H9 (cell line): ENCODE measurements at regions not wholly inside any gene's neighbourhood (a gene's known extent, or its start where the extent isn't known, plus 50 kb on each side); places are given as distances from the start of the nearest gene placed in this dataset.

Experiments used
- DNase-seq: peaks from one replicate; pipeline ENCODE4 v3.0.0-alpha.2; 2017
- H2AFZ ChIP-seq: one replicate; pipeline ENCODE4 v1.6.1; 2013; ENCODE audit warnings: mild to moderate bottlenecking, low read length, control low read depth, moderate library complexity
- H2AK5ac ChIP-seq: 2 replicates; pipeline ENCODE4 v1.6.1; 2013; ENCODE audit warnings: low read length, control low read depth, mixed read lengths; ENCODE audit not compliant: insufficient read length
- H2BK120ac ChIP-seq: one replicate; pipeline ENCODE4 v1.6.1; 2013; ENCODE audit warnings: low read depth, mild to moderate bottlenecking, low read length, control low read depth, inconsistent platforms; ENCODE audit not compliant: poor library complexity, severe bottlenecking
- H2BK12ac ChIP-seq: 2 replicates; pipeline ENCODE4 v1.6.1; 2013; ENCODE audit warnings: low read length, control low read depth, mixed read lengths, low read depth; ENCODE audit not compliant: insufficient read length
- H2BK15ac ChIP-seq: 2 replicates; pipeline ENCODE4 v1.6.1; 2013; ENCODE audit warnings: low read depth, low read length, control low read depth
- H2BK20ac ChIP-seq: one replicate; pipeline ENCODE4 v1.6.1; 2013; ENCODE audit warnings: low read depth, mild to moderate bottlenecking, low read length, control low read depth, inconsistent platforms; ENCODE audit not compliant: poor library complexity, severe bottlenecking
- H2BK5ac ChIP-seq: 2 replicates; pipeline ENCODE4 v1.6.1; 2013; ENCODE audit warnings: low read length, control low read depth, mixed read lengths; ENCODE audit not compliant: insufficient read length
- H3K14ac ChIP-seq: 2 replicates; pipeline ENCODE4 v1.6.1; 2013; ENCODE audit warnings: low read length, control low read depth; ENCODE audit not compliant: insufficient read depth
- H3K18ac ChIP-seq: 2 replicates; pipeline ENCODE4 v1.6.1; 2013; ENCODE audit warnings: low read depth, mild to moderate bottlenecking, mixed read lengths, low read length, control low read depth; ENCODE audit not compliant: insufficient read length
- H3K23ac ChIP-seq: 2 replicates; pipeline ENCODE4 v1.6.1; 2013; ENCODE audit warnings: low read length, control low read depth, mixed read lengths, low read depth; ENCODE audit not compliant: insufficient read length
- H3K23me2 ChIP-seq: 2 replicates; pipeline ENCODE4 v1.6.1; 2013; ENCODE audit warnings: low read depth, mild to moderate bottlenecking, mixed read lengths, low read length, control low read depth; ENCODE audit not compliant: insufficient read length, poor library complexity, severe bottlenecking
- H3K27ac ChIP-seq: 2 replicates; pipeline ENCODE4 v1.5.1; 2013; ENCODE audit warnings: low read length, control low read depth, mixed read lengths, low read depth; ENCODE audit not compliant: insufficient read length
- H3K27me3 ChIP-seq: 2 replicates; pipeline ENCODE4 v1.6.1; 2013; ENCODE audit warnings: low read length, control low read depth, inconsistent platforms; ENCODE audit not compliant: insufficient read depth
- H3K4ac ChIP-seq: 2 replicates; pipeline ENCODE4 v1.6.1; 2013; ENCODE audit warnings: low read depth, mild to moderate bottlenecking, control low read depth, inconsistent platforms, low read length, moderate library complexity
- H3K4me1 ChIP-seq: 2 replicates; pipeline ENCODE4 v1.6.1; 2013; ENCODE audit warnings: low read length, control low read depth, inconsistent platforms; ENCODE audit not compliant: insufficient read depth
- H3K4me2 ChIP-seq: 2 replicates; pipeline ENCODE4 v1.6.1; 2013; ENCODE audit warnings: low read length, control low read depth, mixed read lengths; ENCODE audit not compliant: insufficient read length, insufficient read depth
- H3K56ac ChIP-seq: 2 replicates; pipeline ENCODE4 v1.6.1; 2013; ENCODE audit warnings: low read depth, mild to moderate bottlenecking, mixed read lengths, low read length, control low read depth; ENCODE audit not compliant: insufficient read length
- H3K79me1 ChIP-seq: 2 replicates; pipeline ENCODE4 v1.6.1; 2013; ENCODE audit warnings: low read depth, mild to moderate bottlenecking, moderate library complexity, low read length, control low read depth, inconsistent platforms; ENCODE audit not compliant: insufficient read depth, poor library complexity, severe bottlenecking
- H3K79me2 ChIP-seq: 2 replicates; pipeline ENCODE4 v1.6.1; 2013; ENCODE audit warnings: low read length, control low read depth, inconsistent platforms; ENCODE audit not compliant: insufficient read depth
- H3K9ac ChIP-seq: 2 replicates; pipeline ENCODE4 v1.6.1; 2013; ENCODE audit warnings: low read length, control low read depth, mixed read lengths; ENCODE audit not compliant: insufficient read length; ENCODE audit errors: extremely low read depth
- H3K9me3 ChIP-seq: one replicate; pipeline ENCODE4 v1.6.1; 2013; ENCODE audit warnings: low read depth, low read length, inconsistent platforms; ENCODE audit not compliant: control insufficient read depth
- H3T11ph ChIP-seq: one replicate; pipeline ENCODE4 v1.6.1; 2013; ENCODE audit warnings: mild to moderate bottlenecking, low read length, control low read depth, inconsistent platforms
- H4K20me1 ChIP-seq: one replicate; pipeline ENCODE4 v1.6.1; 2013; ENCODE audit not compliant: control insufficient read depth, insufficient read length, insufficient read depth
- H4K5ac ChIP-seq: 2 replicates; pipeline ENCODE4 v1.6.1; 2013; ENCODE audit warnings: low read depth, mild to moderate bottlenecking, mixed read lengths, low read length, control low read depth; ENCODE audit not compliant: insufficient read length
- H4K8ac ChIP-seq: replicated peaks from 2 replicates; pipeline ENCODE4 v1.6.1; 2013; ENCODE audit warnings: low read length, control low read depth, mixed read lengths, low read depth; ENCODE audit not compliant: insufficient read length
- H4K91ac ChIP-seq: 2 replicates; pipeline ENCODE4 v1.6.1; 2013; ENCODE audit warnings: low read depth, mild to moderate bottlenecking, moderate library complexity, mixed read lengths, low read length, control low read depth; ENCODE audit not compliant: insufficient read length
- H3K27ac Mint-ChIP-seq, 3 experiments: 2 replicates in 2 of 3; 3 replicates in 1 of 3; pipeline ENCODE4 v1.8.0; 2020 to 2021; ENCODE audit warnings: mixed read lengths in 3 of 3, mild to moderate bottlenecking in 1 of 3, moderate library complexity in 1 of 3
- H3K27me3 Mint-ChIP-seq: 2 replicates; pipeline ENCODE4 v1.8.0; 2021; ENCODE audit warnings: low read depth, mild to moderate bottlenecking, moderate library complexity, mixed read lengths
- H3K36me3 Mint-ChIP-seq, 3 experiments: 2 replicates in 2 of 3; 3 replicates in 1 of 3; pipeline ENCODE4 v1.8.0; 2020 to 2021; ENCODE audit warnings: low read depth in 3 of 3, mixed read lengths in 3 of 3; ENCODE audit not compliant: insufficient read depth in 1 of 3
- H3K4me1 Mint-ChIP-seq, 2 experiments: 2 replicates each; pipeline ENCODE4 v1.8.0; 2020; ENCODE audit warnings: mixed read lengths in 2 of 2
- H3K4me3 Mint-ChIP-seq, 2 experiments: 2 replicates in 1 of 2; 3 replicates in 1 of 2; pipeline ENCODE4 v1.8.0; 2020 to 2021; ENCODE audit warnings: mild to moderate bottlenecking in 2 of 2, mixed read lengths in 2 of 2, moderate library complexity in 1 of 2
- H3K9me3 Mint-ChIP-seq, 2 experiments: 2 replicates in 1 of 2; 3 replicates in 1 of 2; pipeline ENCODE4 v1.8.0; 2020; ENCODE audit warnings: mild to moderate bottlenecking in 2 of 2, mixed read lengths in 2 of 2, moderate library complexity in 1 of 2
- CTCF ChIP-seq: fragments of 200-600 bp; sonication (generic); conservative IDR thresholded peaks from 3 replicates; pipeline ENCODE4 v1.8.0; 2021; ENCODE audit warnings: antibody characterized with exemption, mild to moderate bottlenecking
- WGBS: extraction: QIAGEN DNeasy Blood & Tissue Kit; methylation state at CpG from one replicate; pipeline ENCODE4 v1.1.7; 2013; ENCODE audit warnings: missing lambda C conversion rate, low lambda C conversion rate, mixed read lengths; ENCODE audit not compliant: insufficient read length; ENCODE audit errors: extremely low coverage; 5-methylcytosine and 5-hydroxymethylcytosine counted together

DNA sequence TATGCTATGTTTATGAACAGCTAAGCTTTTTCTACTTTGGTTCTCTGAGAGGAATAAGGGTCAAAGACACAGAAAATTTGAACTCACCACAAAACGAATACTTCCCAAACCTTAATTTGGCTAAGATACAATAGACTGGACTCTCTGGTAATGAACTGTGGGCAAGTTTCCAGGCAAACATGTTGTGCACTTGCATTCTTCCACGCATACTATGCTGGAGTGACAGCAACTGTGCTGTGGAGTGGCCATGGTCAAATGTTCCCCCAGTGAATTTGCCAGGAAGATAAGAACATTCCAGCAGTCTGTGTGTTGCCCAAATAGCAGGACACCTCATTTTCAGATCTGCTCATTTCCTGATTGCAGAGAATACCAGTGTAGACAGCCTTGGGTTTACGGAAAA is 275.3 kb upstream of the IL12B start:
- H2AK5ac ChIP-seq, result no peak overlapping the region
- no peak overlapping the region for H4K5ac ChIP-seq
- peaks cover 11 to 15% (median 12%) of the 10 kb centered on the region in 3 experiments for H3K36me3 Mint-ChIP-seq
- H3K27me3 Mint-ChIP-seq, result no peaks in the 10 kb centered on the region
- H2BK120ac ChIP-seq, result no peak overlapping the region
- H2BK12ac ChIP-seq, result no peak overlapping the region
- no peak for TF ChIP-seq CTCF
- no peak overlapping the region for H2AFZ ChIP-seq
- no peak overlapping the region for H3K4me2 ChIP-seq
- no peak overlapping the region for H4K8ac ChIP-seq
- H3K27ac Mint-ChIP-seq, result no peak overlapping the region
- DNase-seq, result no peak
- no peak overlapping the region for H2BK15ac ChIP-seq
- no peak overlapping the region for H3K18ac ChIP-seq
- no peak overlapping the region for H2BK20ac ChIP-seq
- H3K79me1 ChIP-seq, result no peaks in the 10 kb centered on the region
- H3K4me3 Mint-ChIP-seq, result no peak overlapping the region
- H3K14ac ChIP-seq, result no peak overlapping the region
- H4K91ac ChIP-seq, result no peak overlapping the region
- WGBS, result no CpG with 5 or more reads among the region's 3 CpGs
- H3K23me2 ChIP-seq, result no peaks in the 10 kb centered on the region
- no peak overlapping the region for H3K9ac ChIP-seq
- peaks cover 20 to 23% of the 10 kb centered on the region in 2 experiments for H3K9me3 Mint-ChIP-seq
- no peak overlapping the region for H3K27ac ChIP-seq
- peaks cover 15% of the 10 kb centered on the region for H3K9me3 ChIP-seq
- no peaks in the 10 kb centered on the region for H3K27me3 ChIP-seq
- no peak overlapping the region for H3K4ac ChIP-seq
- H3K4me1 ChIP-seq, result 0 out of 2 replicates have a peak, but pooled peaks cover under 1% of the 10 kb centered on the region
- no peak overlapping the region for H3K56ac ChIP-seq
- H2BK5ac ChIP-seq, result no peak overlapping the region
- H3K79me2 ChIP-seq, result no peaks in the 10 kb centered on the region
- no peaks in the 10 kb centered on the region for H3K4me1 Mint-ChIP-seq
- no peak overlapping the region for H3T11ph ChIP-seq
- H3K23ac ChIP-seq, result no peak overlapping the region
- no peaks in the 10 kb centered on the region for H4K20me1 ChIP-seq
